Mucosa of descending colon (tissue), 3 donors: ENCODE measurements at regions not wholly inside any gene's neighbourhood (a gene's known extent, or its start where the extent isn't known, plus 50 kb on each side); places are given as distances from the start of the nearest gene placed in this dataset.
"Not testable (repeated sequence)": the region's sequence is repeated elsewhere in the genome, so short reads cannot be mapped to it uniquely, and the experiment has no call there.

ENCODE experiments used
- ATAC-seq: fragments of 200-7000 bp; cut with Tn5 transposase; one replicate; pipeline ENCODE4 v1.9.1; 2020; ENCODE audit warnings: mild to moderate bottlenecking, moderate library complexity
- DNase-seq, 3 donors: peaks; one replicate each; pipeline ENCODE4 v3.0.0-alpha.2; 2020
- H3K36me3 ChIP-seq: fragments of 200-600 bp; one replicate; pipeline ENCODE4 v1.8.0; 2021; ENCODE audit warnings: low read depth, mild to moderate bottlenecking
- H3K4me1 ChIP-seq: fragments of 200-600 bp; one replicate; pipeline ENCODE4 v1.8.0; 2021; ENCODE audit warnings: low read depth, mild to moderate bottlenecking
- H3K4me3 ChIP-seq: fragments of 200-600 bp; one replicate; pipeline ENCODE4 v1.8.0; 2021; ENCODE audit warnings: mild to moderate bottlenecking
- H3K9me3 ChIP-seq: fragments of 200-600 bp; one replicate; pipeline ENCODE4 v1.8.0; 2021; ENCODE audit warnings: mild to moderate bottlenecking
- intact Hi-C, 2 donors: fragments of 100-400 bp; cut with DNase I in 1 of 2; cut with micrococcal nuclease in 1 of 2; formaldehyde crosslinking; loops; one replicate each; pipeline versions ENCODE4 v1.11.0 to v1.11.1; 2022; cut with DNase I, micrococcal nuclease
- TF ChIP-seq, protein P1 (sequence below): fragments of 200-600 bp; IDR thresholded peaks from one replicate; pipeline ENCODE4 v1.8.0; 2022; ENCODE audit warnings: antibody characterized with exemption, mild to moderate bottlenecking
- donor health status: DM: no; HTN: no; CAD: no; lungs with moderate emphysema.
- donor health status: DM: no; HTN: no; CAD: no.
- donor health status: DM: no; HTN: yes; CAD: no.

DNA sequence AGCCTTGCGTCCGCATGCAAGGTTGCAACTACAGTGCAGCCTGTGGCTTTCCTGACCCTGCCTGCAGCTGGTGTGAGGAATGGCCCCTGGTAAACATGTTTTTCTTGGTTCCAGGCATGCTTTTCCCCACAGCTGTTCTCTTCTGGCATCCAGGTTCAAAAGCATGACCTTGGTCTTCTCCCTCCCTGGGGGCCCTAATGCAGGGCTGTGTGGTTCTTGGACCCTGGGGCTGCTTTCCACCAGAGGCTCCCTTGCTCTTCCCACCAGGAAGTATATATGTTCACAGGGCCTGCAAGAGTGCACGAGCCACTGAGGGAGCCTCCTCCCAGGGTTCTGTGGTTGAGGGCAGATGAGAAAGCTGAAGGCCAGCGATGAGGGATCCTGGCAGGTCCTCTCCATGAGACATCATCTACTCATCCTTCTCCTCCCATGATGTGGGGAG, 125.9 kb downstream of the BCL2L11 start:
- intact Hi-C loops: no loop called here
- H3K4me3 ChIP-seq: no peak overlapping the region
- TF ChIP-seq, protein P1, sequence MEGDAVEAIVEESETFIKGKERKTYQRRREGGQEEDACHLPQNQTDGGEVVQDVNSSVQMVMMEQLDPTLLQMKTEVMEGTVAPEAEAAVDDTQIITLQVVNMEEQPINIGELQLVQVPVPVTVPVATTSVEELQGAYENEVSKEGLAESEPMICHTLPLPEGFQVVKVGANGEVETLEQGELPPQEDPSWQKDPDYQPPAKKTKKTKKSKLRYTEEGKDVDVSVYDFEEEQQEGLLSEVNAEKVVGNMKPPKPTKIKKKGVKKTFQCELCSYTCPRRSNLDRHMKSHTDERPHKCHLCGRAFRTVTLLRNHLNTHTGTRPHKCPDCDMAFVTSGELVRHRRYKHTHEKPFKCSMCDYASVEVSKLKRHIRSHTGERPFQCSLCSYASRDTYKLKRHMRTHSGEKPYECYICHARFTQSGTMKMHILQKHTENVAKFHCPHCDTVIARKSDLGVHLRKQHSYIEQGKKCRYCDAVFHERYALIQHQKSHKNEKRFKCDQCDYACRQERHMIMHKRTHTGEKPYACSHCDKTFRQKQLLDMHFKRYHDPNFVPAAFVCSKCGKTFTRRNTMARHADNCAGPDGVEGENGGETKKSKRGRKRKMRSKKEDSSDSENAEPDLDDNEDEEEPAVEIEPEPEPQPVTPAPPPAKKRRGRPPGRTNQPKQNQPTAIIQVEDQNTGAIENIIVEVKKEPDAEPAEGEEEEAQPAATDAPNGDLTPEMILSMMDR: no peak
- DNase-seq (no peak), ATAC-seq (no peak)
- no peaks in the 10 kb centered on the region for H3K9me3 ChIP-seq
- H3K4me1 ChIP-seq: no peaks in the 10 kb centered on the region
- no peaks in the 10 kb centered on the region for H3K36me3 ChIP-seq

DNA sequence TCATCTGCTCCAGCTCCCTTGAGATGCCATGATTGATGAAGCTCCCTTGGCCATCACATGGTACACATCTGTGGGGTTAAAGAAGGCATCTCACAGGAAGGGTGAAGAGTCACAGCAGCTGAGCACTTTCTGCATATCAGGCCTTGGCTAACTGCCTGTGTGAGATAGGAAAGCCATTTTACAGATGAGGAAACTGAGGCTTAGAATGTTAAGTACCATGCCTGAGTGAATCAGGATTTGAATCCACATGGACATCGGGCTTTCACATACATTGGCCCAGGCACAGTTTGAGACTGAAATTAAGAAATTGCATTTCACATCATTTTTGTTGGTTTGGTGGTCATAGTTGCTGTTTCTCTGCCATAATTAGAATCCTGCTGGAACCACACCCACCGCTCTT, 126.8 kb downstream of the BCL2L11 start:
- intact Hi-C loops: no loop called here
- TF ChIP-seq, protein P1: no peak

DNA sequence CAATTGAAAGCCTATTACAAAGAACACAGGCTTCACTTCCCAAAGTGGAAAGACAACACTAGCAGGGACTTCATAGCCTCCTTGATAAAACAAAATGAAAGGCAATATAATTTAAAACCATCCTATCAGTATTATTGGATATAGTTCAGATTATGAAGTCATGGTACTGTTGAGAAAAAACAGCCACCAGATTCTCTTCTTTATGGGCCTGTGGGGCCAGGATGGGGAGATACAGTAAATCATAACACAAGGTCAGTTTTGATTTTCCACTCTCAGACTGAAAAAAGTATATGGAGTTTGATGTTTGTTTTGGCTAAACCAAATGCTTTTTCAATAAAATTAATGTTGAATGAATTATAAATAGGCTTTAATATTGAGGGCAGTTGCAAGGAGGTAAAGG, 129.1 kb downstream of the BCL2L11 start:
- Histone ChIP-seq H3K36me3 (no peaks in the 10 kb centered on the region), H3K4me3 (no peak overlapping the region), H3K9me3 (no peaks in the 10 kb centered on the region), H3K4me1 (no peaks in the 10 kb centered on the region)
- DNase-seq (no peak), ATAC-seq (no peak)
- intact Hi-C loops: no loop called here
- TF ChIP-seq, protein P1: no peak

More for the DNA sequence above, 126.8 kb downstream of the BCL2L11 start:
- Histone ChIP-seq H3K36me3 (no peaks in the 10 kb centered on the region), H3K9me3 (no peaks in the 10 kb centered on the region), H3K4me3 (no peak overlapping the region), H3K4me1 (no peaks in the 10 kb centered on the region)
- ATAC-seq: no peak
- no peak for DNase-seq

DNA sequence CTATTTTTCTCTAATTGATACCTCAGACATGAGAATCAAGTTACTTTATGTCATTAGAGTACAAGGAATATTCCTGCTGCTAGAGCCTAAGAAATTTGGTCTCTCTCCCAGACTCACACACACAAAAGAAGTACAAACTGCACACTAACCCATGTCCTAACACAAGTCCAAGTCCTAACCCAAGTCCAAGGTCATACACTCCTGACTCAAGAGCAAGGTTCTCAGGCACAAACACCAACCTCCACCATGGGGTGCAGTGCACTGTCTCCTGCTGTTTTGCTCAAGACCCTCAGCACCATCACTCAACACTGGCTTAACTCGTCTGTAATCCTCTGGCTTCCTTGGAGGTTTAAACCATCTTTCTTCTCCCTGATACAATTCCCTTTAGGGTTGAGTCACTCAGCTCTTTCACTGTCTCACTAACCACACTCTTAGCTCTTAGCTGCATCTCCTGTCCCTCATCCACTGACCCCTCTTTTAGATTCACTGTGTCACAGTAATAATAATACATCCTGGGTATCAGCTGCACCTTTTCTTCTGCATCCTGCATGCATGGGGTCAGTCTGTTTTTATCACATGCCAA, 129.8 kb downstream of the BCL2L11 start:
- Histone ChIP-seq H3K9me3 (no peaks in the 10 kb centered on the region), H3K36me3 (no peaks in the 10 kb centered on the region), H3K4me3 (no peak overlapping the region), H3K4me1 (no peaks in the 10 kb centered on the region)
- TF ChIP-seq, protein P1: no peak
- DNase-seq (no peak), ATAC-seq (no peak)
- intact Hi-C loops: no loop called here

DNA sequence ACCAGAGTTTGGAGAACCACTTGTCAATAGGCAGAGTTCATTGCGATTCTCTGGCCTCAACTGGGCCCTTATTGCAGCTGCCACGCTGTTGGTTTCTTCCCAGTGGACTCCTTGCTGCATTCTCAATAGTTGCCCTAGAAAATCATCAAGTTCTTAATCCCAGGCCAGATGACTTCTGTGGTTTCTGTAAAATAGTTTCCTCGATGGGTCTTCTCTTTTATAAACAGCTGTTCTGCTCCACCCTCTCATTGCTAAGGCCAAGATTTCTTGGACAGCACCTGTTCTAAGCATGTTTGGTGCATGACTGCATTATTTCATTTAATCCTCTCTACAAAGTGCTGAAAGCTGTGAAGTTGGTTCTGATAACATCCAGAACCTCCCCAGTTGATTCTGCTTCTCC, 131.0 kb downstream of the BCL2L11 start:
- intact Hi-C loops: no loop called here
- TF ChIP-seq, protein P1: no peak
- Histone ChIP-seq H3K4me3 (no peak overlapping the region), H3K36me3 (no peaks in the 10 kb centered on the region), H3K4me1 (no peaks in the 10 kb centered on the region), H3K9me3 (no peaks in the 10 kb centered on the region)
- ATAC-seq (no peak), DNase-seq (no peak)

DNA sequence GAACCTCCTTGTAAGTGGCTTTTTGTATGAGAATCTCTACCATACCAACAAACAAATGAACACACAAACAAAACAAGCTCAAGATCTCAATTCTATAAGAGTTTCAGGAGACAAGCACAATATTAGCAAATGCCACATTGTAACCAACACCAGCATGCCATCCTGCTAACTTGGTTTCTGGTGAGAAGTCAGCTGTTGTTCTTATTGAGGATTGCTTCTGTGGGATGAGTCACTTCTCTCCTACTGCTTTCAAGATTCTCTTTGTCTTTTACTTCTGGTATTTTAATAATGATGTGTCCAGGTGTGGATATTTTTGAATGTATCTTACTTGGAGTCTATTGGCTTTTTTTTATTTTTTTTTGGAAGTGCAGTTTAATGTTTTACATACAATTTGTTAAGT, 131.7 kb downstream of the BCL2L11 start:
- DNase-seq (no peak), ATAC-seq (no peak)
- intact Hi-C loops: no loop called here
- no peaks in the 10 kb centered on the region for H3K4me1 ChIP-seq
- TF ChIP-seq, protein P1: no peak
- H3K4me3 ChIP-seq: no peak overlapping the region
- no peaks in the 10 kb centered on the region for H3K9me3 ChIP-seq
- no peaks in the 10 kb centered on the region for H3K36me3 ChIP-seq

DNA sequence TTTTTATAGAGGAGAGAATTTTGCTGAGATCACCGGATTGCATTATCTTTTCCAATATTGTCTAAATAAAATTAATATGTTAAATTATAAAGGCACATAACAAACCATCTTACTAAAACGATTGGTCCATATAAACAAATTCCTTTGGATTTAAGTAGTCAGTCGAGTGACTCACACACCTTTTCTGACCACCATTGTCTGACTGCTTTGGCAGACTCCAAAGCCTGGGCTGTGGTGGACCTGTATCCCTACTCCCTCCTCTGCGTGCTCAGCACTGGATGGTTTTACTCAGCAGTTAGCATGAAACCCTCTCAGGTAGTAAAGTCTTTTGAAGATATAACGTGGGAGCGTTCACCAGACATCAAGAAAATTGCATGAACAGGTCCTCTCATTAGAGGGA, 134.2 kb downstream of the BCL2L11 start:
- intact Hi-C loops: not testable (repeated sequence)

DNA sequence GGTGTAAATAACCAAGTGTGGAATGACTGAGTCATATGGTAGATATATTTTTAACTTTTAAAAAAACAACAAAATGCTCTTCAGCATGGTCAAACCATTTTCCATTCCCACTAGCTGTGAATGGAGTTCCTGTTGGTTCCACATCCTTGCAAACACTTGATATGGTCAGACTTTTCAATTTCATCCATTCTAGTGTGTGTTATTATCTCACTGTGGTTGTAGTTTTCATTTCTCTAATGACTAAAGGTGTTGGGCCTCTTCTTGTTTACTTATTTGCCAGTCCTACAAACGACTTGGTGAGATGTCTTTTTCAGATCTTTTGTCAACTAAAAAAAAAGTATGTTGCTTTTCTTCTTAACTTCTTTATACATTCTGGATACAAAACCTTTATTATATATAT, 135.9 kb downstream of the BCL2L11 start:
- DNase-seq, H3K4me1 ChIP-seq, ATAC-seq, H3K9me3 ChIP-seq, H3K4me3 ChIP-seq, H3K36me3 ChIP-seq, intact Hi-C loops: not testable (repeated sequence)

More for the DNA sequence above, 134.2 kb downstream of the BCL2L11 start:
- H3K36me3 ChIP-seq, ATAC-seq, H3K9me3 ChIP-seq, DNase-seq, H3K4me3 ChIP-seq, H3K4me1 ChIP-seq: not testable (repeated sequence)
